Stomach (tissue), 8 donors: ENCODE measurements at regions not wholly inside any gene's neighbourhood (a gene's known extent, or its start where the extent isn't known, plus 50 kb on each side); places are given as distances from the start of the nearest gene placed in this dataset.

Experiments
- DNase-seq, 2 donors: peaks; one replicate each; pipeline versions ENCODE4 v3.0.0 to v3.0.0-alpha.2; 2013 to 2019
- H3K27ac ChIP-seq, 5 donors: fragments of 200-600 bp in 4 of 5; sonication (generic) in 4 of 5; one replicate each; pipeline ENCODE4 v1.5.1; 2013 to 2019; ENCODE audit warnings: mild to moderate bottlenecking in 1 of 5, moderate library complexity in 1 of 5
- H3K27me3 ChIP-seq, 3 donors: fragments of 200-600 bp; sonication (generic); one replicate each; pipeline ENCODE4 v1.5.1; 2017 to 2019; ENCODE audit warnings: mixed run types in 1 of 3
- H3K36me3 ChIP-seq, 4 donors: fragments of 200-600 bp; sonication (generic); 1 replicate in 3 of 4; 2 replicates in 1 of 4; pipeline ENCODE4 v1.5.1; 2016 to 2019
- H3K4me1 ChIP-seq, 4 donors: fragments of 200-600 bp; sonication (generic); one replicate each; pipeline ENCODE4 v1.5.1; 2016 to 2019
- H3K4me3 ChIP-seq, 4 donors: fragments of 200-600 bp; sonication (generic) in 3 of 4; one replicate each; pipeline ENCODE4 v1.5.1; 2016 to 2019; ENCODE audit warnings: mild to moderate bottlenecking in 1 of 4
- H3K9me3 ChIP-seq, 4 donors: fragments of 200-600 bp; sonication (generic); one replicate each; pipeline ENCODE4 v1.5.1; 2016 to 2019
- EP300 ChIP-seq: sonication (generic); formaldehyde crosslinking; IDR thresholded peaks from one replicate; pipeline ENCODE4 v1.6.1; 2017; ENCODE audit warnings: antibody characterized with exemption
- POLR2A ChIP-seq, 4 donors: fragments of 450-650 bp; IDR thresholded peaks; one replicate each; pipeline ENCODE4 v1.6.1; 2016; ENCODE audit warnings: antibody characterized with exemption in 4 of 4, control low read depth in 2 of 4, mild to moderate bottlenecking in 1 of 4, moderate library complexity in 1 of 4
- POLR2AphosphoS5 ChIP-seq, 3 donors: sonication (generic); formaldehyde crosslinking; IDR thresholded peaks; one replicate each; pipeline ENCODE4 v1.6.1; 2016; ENCODE audit warnings: antibody characterized with exemption in 3 of 3
- WGBS, 5 donors: extraction: QIAGEN DNeasy Blood & Tissue Kit in 3 of 5; methylation state at CpG; one replicate each; pipeline versions ENCODE4 v1.1.5 to v1.1.7; 2013 to 2018; 5-methylcytosine and 5-hydroxymethylcytosine counted together
- intact Hi-C: fragments of 100-400 bp; cut with DNase I; formaldehyde crosslinking; loops from one replicate; pipeline ENCODE4 v1.15.1; 2023; ENCODE audit warnings: low total_unique reads
- TF ChIP-seq, protein P1 (sequence below), 7 experiments: fragments of 450-650 bp in 4 of 7; fragments of 200-600 bp in 3 of 7; sonication (generic) in 3 of 7; IDR thresholded peaks; one replicate each; pipeline ENCODE4 v1.5.1; 2016 to 2019; ENCODE audit warnings: antibody characterized with exemption in 7 of 7, control low read depth in 2 of 7, mild to moderate bottlenecking in 1 of 7
- donor health status: healthy with polysubstance abuse.
- donor health status: Bipolar disorder and iron deficiency.
- donor health status: healthy.

- Histone ChIP-seq H3K9me3 (no peaks in the 10 kb centered on the region), H3K27me3 (no peaks in the 10 kb centered on the region), H3K4me3 (no peak overlapping the region), H3K36me3 (no peaks in the 10 kb centered on the region), H3K4me1 (no peaks in the 10 kb centered on the region), H3K27ac (no peak overlapping the region)
- TF ChIP-seq, protein P1, sequence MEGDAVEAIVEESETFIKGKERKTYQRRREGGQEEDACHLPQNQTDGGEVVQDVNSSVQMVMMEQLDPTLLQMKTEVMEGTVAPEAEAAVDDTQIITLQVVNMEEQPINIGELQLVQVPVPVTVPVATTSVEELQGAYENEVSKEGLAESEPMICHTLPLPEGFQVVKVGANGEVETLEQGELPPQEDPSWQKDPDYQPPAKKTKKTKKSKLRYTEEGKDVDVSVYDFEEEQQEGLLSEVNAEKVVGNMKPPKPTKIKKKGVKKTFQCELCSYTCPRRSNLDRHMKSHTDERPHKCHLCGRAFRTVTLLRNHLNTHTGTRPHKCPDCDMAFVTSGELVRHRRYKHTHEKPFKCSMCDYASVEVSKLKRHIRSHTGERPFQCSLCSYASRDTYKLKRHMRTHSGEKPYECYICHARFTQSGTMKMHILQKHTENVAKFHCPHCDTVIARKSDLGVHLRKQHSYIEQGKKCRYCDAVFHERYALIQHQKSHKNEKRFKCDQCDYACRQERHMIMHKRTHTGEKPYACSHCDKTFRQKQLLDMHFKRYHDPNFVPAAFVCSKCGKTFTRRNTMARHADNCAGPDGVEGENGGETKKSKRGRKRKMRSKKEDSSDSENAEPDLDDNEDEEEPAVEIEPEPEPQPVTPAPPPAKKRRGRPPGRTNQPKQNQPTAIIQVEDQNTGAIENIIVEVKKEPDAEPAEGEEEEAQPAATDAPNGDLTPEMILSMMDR (IDR thresholded peaks at IDR 0.05): no peak
- TF ChIP-seq POLR2A (IDR thresholded peaks at IDR 0.05) (no peak), POLR2AphosphoS5 (IDR thresholded peaks at IDR 0.05) (no peak), EP300 (no peak)
- WGBS, 5 donors: 25 to 51% (median 36%) methylated on average over 2 of the region's 2 CpGs
- DNase-seq: no peak
- intact Hi-C loops: no loop called here
Measured at GRCh38 chr6:91106083-91106482, 519.2 kb upstream of the MAP3K7 start.

DNA sequence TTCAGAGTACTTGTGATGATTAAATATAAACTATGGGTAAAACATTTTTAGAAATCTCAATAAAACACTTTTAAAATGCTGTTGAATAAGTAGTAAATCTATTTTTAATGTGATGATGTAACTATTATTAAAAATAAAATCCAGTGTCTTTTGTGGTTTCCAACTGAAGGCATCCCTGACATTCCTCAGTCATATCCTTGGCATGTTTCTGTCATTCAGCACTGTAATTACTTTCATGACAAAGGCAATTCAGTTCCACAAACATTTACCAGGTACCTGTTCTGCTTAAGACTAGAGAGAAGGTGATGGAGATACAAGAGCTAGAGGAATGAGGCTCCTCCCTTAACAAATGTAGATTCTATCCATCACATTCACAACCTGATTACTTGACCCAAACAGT lies 518.7 kb upstream of the MAP3K7 start:
- H3K4me3 ChIP-seq: no peak overlapping the region
- H3K36me3 ChIP-seq: no peaks in the 10 kb centered on the region
- no peak for DNase-seq
- no peaks in the 10 kb centered on the region for H3K9me3 ChIP-seq
- TF ChIP-seq, protein P1 (IDR thresholded peaks at IDR 0.05): no peak
- TF ChIP-seq POLR2A (IDR thresholded peaks at IDR 0.05) (no peak), POLR2AphosphoS5 (IDR thresholded peaks at IDR 0.05) (no peak), EP300 (no peak)
- no peaks in the 10 kb centered on the region for H3K27me3 ChIP-seq
- intact Hi-C loops: no loop called here
- H3K27ac ChIP-seq: no peak overlapping the region
- H3K4me1 ChIP-seq: no peaks in the 10 kb centered on the region

DNA sequence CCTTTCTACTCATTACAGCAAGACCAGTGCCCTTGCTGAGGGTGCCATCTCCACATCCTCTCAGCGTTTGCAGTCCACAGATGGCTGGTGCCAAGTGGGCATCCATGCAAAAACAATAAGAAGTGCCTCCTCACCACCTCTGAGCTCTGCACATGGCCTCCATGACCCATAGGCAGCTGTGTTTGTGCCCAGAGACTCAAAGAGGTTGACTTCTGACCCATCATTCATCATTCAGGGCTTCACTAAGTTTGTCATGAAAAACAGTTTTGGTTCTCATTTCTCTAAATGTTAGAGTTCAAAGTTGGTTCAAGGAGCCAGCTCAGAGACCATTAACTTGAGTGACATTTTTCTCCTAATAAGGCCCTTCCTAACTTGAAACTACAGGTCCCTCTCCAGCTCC lies 512.6 kb upstream of the MAP3K7 start:
- Histone ChIP-seq H3K9me3 (no peaks in the 10 kb centered on the region), H3K27me3 (no peaks in the 10 kb centered on the region), H3K27ac (no peak overlapping the region), H3K4me3 (no peak overlapping the region), H3K36me3 (no peaks in the 10 kb centered on the region), H3K4me1 (peaks cover 0 to 8% (median 0%) of the 10 kb centered on the region in 4 donors)
- WGBS, 5 donors: 47 to 73% (median 66%) methylated on average over 1 of the region's 1 CpG
- no peak for DNase-seq
- no peak for TF ChIP-seq POLR2AphosphoS5 (IDR thresholded peaks at IDR 0.05)
- TF ChIP-seq, protein P1 (IDR thresholded peaks at IDR 0.05): no peak
- no peak for TF ChIP-seq POLR2A (IDR thresholded peaks at IDR 0.05)
- TF ChIP-seq EP300: no peak
- intact Hi-C loops: no loop called here

DNA sequence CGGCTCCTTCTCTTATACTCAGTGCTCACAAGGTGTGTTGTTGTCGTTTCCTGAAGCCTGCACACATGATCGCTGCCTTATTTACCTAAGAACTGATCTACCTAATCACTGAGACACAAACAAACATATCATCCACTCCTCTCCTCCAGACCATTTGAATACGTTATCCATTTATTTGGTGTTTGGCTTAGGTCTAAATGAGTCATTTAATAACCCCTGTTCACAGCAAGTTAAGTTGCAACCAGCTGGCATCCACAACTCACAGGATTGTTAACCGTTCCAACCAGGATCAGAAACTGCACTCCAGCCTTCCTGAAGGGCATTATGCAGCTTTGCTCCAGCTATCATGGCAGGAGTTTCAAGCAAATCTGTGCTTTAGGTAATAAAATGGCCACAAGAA lies 511.1 kb upstream of the MAP3K7 start:
- no peaks in the 10 kb centered on the region for H3K27me3 ChIP-seq
- H3K27ac ChIP-seq: no peak overlapping the region
- TF ChIP-seq EP300 (no peak), POLR2AphosphoS5 (IDR thresholded peaks at IDR 0.05) (no peak), POLR2A (IDR thresholded peaks at IDR 0.05) (no peak)
- TF ChIP-seq, protein P1 (IDR thresholded peaks at IDR 0.05): no peak
- 23 to 60% (median 39%) methylated on average over 5 of the region's 5 CpGs for WGBS, 5 donors
- H3K4me3 ChIP-seq: no peak overlapping the region
- no peaks in the 10 kb centered on the region for H3K36me3 ChIP-seq
- no peaks in the 10 kb centered on the region for H3K9me3 ChIP-seq
- DNase-seq: no peak
- peaks cover 0 to 8% (median 0%) of the 10 kb centered on the region in 4 donors for H3K4me1 ChIP-seq
- intact Hi-C loops: no loop called here
